Endothelial cell of umbilical vein (primary cell): ENCODE measurements at regions not wholly inside any gene's neighbourhood (a gene's known extent, or its start where the extent isn't known, plus 50 kb on each side); places are given as distances from the start of the nearest gene placed in this dataset.

Experiments
- CTCF ChIP-seq, 2 donors: IDR thresholded peaks; 1 replicate in 1 of 2; 2 replicates in 1 of 2; pipeline ENCODE4 v1.5.1; 2011; ENCODE audit warnings: low read length in 2 of 2, mild to moderate bottlenecking in 2 of 2, moderate library complexity in 2 of 2, control low read depth in 1 of 2, inconsistent platforms in 1 of 2, low read depth in 1 of 2; ENCODE audit not compliant: insufficient read depth in 1 of 2; ENCODE audit errors: extremely low read depth in 1 of 2
- EZH2 ChIP-seq: IDR thresholded peaks from 2 replicates; pipeline ENCODE4 v1.6.1; 2012; ENCODE audit warnings: borderline replicate concordance, low read depth, mild to moderate bottlenecking, moderate library complexity, low read length, inconsistent platforms; ENCODE audit not compliant: severe bottlenecking
- POLR2A ChIP-seq: IDR thresholded peaks from 2 replicates; pipeline ENCODE4 v1.6.1; 2012; ENCODE audit warnings: low read depth, mild to moderate bottlenecking, control low read depth, low read length

- no peak for TF ChIP-seq CTCF (IDR thresholded peaks at IDR 0.05; ENCODE audit: extremely low read depth in 1 of 2, insufficient read depth in 1 of 2, low read depth in 1 of 2, low read length in 2 of 2)
- TF ChIP-seq POLR2A = no peak
- no peak for TF ChIP-seq EZH2
Observed at GRCh38 chrX:52576946-52577345, 60.1 kb upstream of the XAGE1B start.
